ENCODE measurements at regions not wholly inside any gene's neighbourhood (a gene's known extent, or its start where the extent isn't known, plus 50 kb on each side); places are given as distances from the start of the nearest gene placed in this dataset.

GRCh38 chr19:31013384-31014020 is 335.7 kb downstream of the TSHZ3 start:
- no peak overlapping the region for H4K8ac ChIP-seq (ENCODE audit: extremely low read depth, insufficient read depth, low read length)
- H3K27me3 ChIP-seq (replicated peaks in 1 of 4; ENCODE audit: control insufficient read depth in 3 of 4, extremely low read depth in 1 of 4, insufficient read depth in 3 of 4, low read length in 3 of 4) = no peaks in the 10 kb centered on the region; a peak in 1 of 7 replicates
- WGBS, 2 experiments (ENCODE audit: extremely low coverage in 1 of 2, insufficient coverage in 1 of 2, insufficient read length in 1 of 2, insufficient replicate concordance in 2 of 2, low coverage in 1 of 2, low lambda C conversion rate in 2 of 2, missing lambda C conversion rate in 1 of 2) = 87% methylated on average over 5 of the region's 5 CpGs; no CpG with 5 or more reads in 1 of the 2 experiments
- H3K36me3 ChIP-seq (ENCODE audit: control insufficient read depth in 2 of 4, insufficient read depth in 4 of 4, low read length in 3 of 4) = no peaks in the 10 kb centered on the region
- no peak overlapping the region for H2BK5ac ChIP-seq (ENCODE audit: low read depth, low read length)
- DNase-seq (ENCODE audit: low read depth in 1 of 2, low spot score in 2 of 2) (no peak), FAIRE-seq (no peak)
- no peak overlapping the region for H3K9ac ChIP-seq (replicated peaks in 1 of 4; ENCODE audit: extremely low read depth in 1 of 4, low read depth in 3 of 4, low read length in 3 of 4)
- H3K4me3 ChIP-seq (ENCODE audit: extremely low read depth in 1 of 4, insufficient read depth in 2 of 4, low read depth in 3 of 4, low read length in 4 of 4) = no peak overlapping the region
- no peak overlapping the region for H3K23ac ChIP-seq (ENCODE audit: insufficient read length)
- H2BK12ac ChIP-seq (ENCODE audit: low read depth, low read length) = peak overlapping the region; percentile 27; the same call in 1 of the 2 replicates
- H3K23me2 ChIP-seq (ENCODE audit: low read depth, low read length) = no peaks in the 10 kb centered on the region; the same call in 1 of the 2 replicates
- TF ChIP-seq HDAC2 (IDR thresholded peaks at IDR 0.05; ENCODE audit: borderline replicate concordance in 1 of 2, low read depth in 2 of 2, low read length in 2 of 2) = no peak
- TF ChIP-seq KDM5A (IDR thresholded peaks at IDR 0.05; ENCODE audit: low read length) = no peak
- no peak overlapping the region for H2BK15ac ChIP-seq (ENCODE audit: low read length)
- no peak overlapping the region for H3K18ac ChIP-seq (ENCODE audit: extremely low read depth, low read length)
- no peak overlapping the region for H3K14ac ChIP-seq (ENCODE audit: insufficient read length)
- no peak overlapping the region for H2BK120ac ChIP-seq (replicated peaks; ENCODE audit: low read depth, low read length)
- no peak overlapping the region for H3K4ac ChIP-seq (replicated peaks; ENCODE audit: insufficient read length, low read depth, low read length)
- H2BK20ac ChIP-seq (ENCODE audit: low read length) = no peak overlapping the region
- H2AFZ ChIP-seq (ENCODE audit: low read length) = no peak overlapping the region
- H4K91ac ChIP-seq (replicated peaks; ENCODE audit: insufficient read length, low read length) = no peak overlapping the region
- POLR2A ChIA-PET (ENCODE audit: partially characterized antibody) = no interaction called here
- H3K4me2 ChIP-seq (ENCODE audit: insufficient read depth in 1 of 2, low read depth in 2 of 2, low read length in 2 of 2) = no peak overlapping the region
- H4K5ac ChIP-seq (ENCODE audit: insufficient read length, low read depth, low read length) = no peak overlapping the region
- CTCF ChIA-PET (ENCODE audit: partially characterized antibody) = no interaction called here
- H3K79me1 ChIP-seq (ENCODE audit: low read depth, low read length) = no peaks in the 10 kb centered on the region; the same call in 1 of the 2 replicates
- no peak overlapping the region for H3K56ac ChIP-seq (replicated peaks; ENCODE audit: insufficient read length, low read depth, low read length)
- H3K79me2 ChIP-seq (ENCODE audit: control insufficient read depth in 1 of 2, insufficient read depth in 2 of 2, low read length in 2 of 2) = no peaks in the 10 kb centered on the region
- H3K9me3 ChIP-seq (ENCODE audit: insufficient read depth in 2 of 2, low read depth in 1 of 2, low read length in 1 of 2) = no peaks in the 10 kb centered on the region
- no peaks in the 10 kb centered on the region for H4K20me1 ChIP-seq (replicated peaks in 1 of 2; ENCODE audit: control insufficient read depth in 1 of 2, insufficient read depth in 2 of 2, low read length in 2 of 2)
- H3K4me1 ChIP-seq (replicated peaks in 1 of 4; ENCODE audit: control insufficient read depth in 3 of 4, insufficient read depth in 4 of 4, low read length in 3 of 4) = no peaks in the 10 kb centered on the region
- H3K27ac ChIP-seq (ENCODE audit: low read depth, low read length) = no peak overlapping the region
- no peak overlapping the region for H2AK5ac ChIP-seq (ENCODE audit: low read depth, low read length)
